ENCODE measurements at regions not wholly inside any gene's neighbourhood (a gene's known extent, or its start where the extent isn't known, plus 50 kb on each side); places are given as distances from the start of the nearest gene placed in this dataset.

DNA sequence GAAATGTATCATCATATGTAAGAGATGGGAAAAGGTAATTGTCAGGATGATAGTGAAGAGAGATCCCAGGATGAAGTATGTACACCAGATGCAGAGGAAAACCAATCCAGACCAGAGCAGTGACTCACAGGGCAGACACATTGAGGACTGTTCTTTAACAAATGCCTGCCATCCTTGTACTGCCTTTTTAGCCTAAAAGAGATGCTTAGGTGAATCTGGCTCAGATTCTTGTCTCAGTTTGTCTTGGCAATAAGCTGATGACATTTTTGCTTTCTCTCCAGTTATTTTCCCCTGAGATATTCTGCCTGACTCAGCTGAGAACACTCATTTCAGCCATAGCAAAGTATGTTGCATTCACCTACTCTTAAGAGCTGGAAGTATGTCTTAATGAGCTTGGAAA, 405.3 kb upstream of the USP15 start:
- Histone ChIP-seq H3K9ac (ENCODE audit: low read depth in 1 of 2, low read length in 2 of 2) (no peak overlapping the region), H3K27ac (ENCODE audit: low read depth in 2 of 2, low read length in 2 of 2) (no peak overlapping the region), H3K27me3 (ENCODE audit: control insufficient read depth in 2 of 2, insufficient read depth in 2 of 2, low read length in 2 of 2) (no peaks in the 10 kb centered on the region), H3K9me3 (ENCODE audit: control insufficient read depth in 2 of 2, low read length in 2 of 2) (no peaks in the 10 kb centered on the region), H3K4me1 (ENCODE audit: control insufficient read depth in 2 of 2, insufficient read depth in 2 of 2, low read length in 2 of 2) (no peaks in the 10 kb centered on the region), H3K4me3 (ENCODE audit: low read length in 2 of 2) (no peak overlapping the region), H3K36me3 (ENCODE audit: control insufficient read depth in 2 of 2, insufficient read depth in 2 of 2, low read length in 2 of 2) (no peaks in the 10 kb centered on the region)

DNA sequence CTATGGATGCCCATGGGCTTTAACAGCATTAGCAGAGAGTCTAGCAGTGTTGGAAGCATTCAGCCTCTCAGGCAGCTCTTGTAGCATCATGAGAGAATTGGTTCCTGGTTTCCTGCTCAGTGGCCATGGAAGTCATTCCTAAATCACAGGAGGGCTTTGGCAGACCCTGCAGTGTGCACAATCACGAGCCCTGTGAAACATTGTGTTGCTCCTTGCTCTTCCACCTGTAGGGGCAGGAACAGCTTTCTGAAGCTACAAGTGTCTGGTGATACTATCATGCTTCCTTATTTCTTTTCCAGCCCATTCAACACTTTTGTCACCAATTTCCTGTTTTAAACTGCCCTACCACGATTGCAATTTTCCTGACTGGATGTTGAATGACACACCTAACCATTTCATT, 402.2 kb upstream of the USP15 start:
- no peaks in the 10 kb centered on the region for H3K36me3 ChIP-seq (ENCODE audit: control insufficient read depth in 2 of 2, insufficient read depth in 2 of 2, low read length in 2 of 2)
- H3K4me3 ChIP-seq (ENCODE audit: low read length in 2 of 2), result no peak overlapping the region
- no peaks in the 10 kb centered on the region for H3K4me1 ChIP-seq (ENCODE audit: control insufficient read depth in 2 of 2, insufficient read depth in 2 of 2, low read length in 2 of 2)
- no peaks in the 10 kb centered on the region for H3K27me3 ChIP-seq (ENCODE audit: control insufficient read depth in 2 of 2, insufficient read depth in 2 of 2, low read length in 2 of 2)
- no peak overlapping the region for H3K27ac ChIP-seq (ENCODE audit: low read depth in 2 of 2, low read length in 2 of 2)
- H3K9me3 ChIP-seq (ENCODE audit: control insufficient read depth in 2 of 2, low read length in 2 of 2), result no peaks in the 10 kb centered on the region
- H3K9ac ChIP-seq (ENCODE audit: low read depth in 1 of 2, low read length in 2 of 2), result no peak overlapping the region

GRCh38 chr12:61860451-61860850, 399.8 kb upstream of the USP15 start:
- Histone ChIP-seq H3K9ac (ENCODE audit: low read depth in 1 of 2, low read length in 2 of 2) (no peak overlapping the region), H3K9me3 (ENCODE audit: control insufficient read depth in 2 of 2, low read length in 2 of 2) (no peaks in the 10 kb centered on the region), H3K27ac (ENCODE audit: low read depth in 2 of 2, low read length in 2 of 2) (no peak overlapping the region), H3K27me3 (ENCODE audit: control insufficient read depth in 2 of 2, insufficient read depth in 2 of 2, low read length in 2 of 2) (no peaks in the 10 kb centered on the region), H3K4me3 (ENCODE audit: low read length in 2 of 2) (no peak overlapping the region), H3K36me3 (ENCODE audit: control insufficient read depth in 2 of 2, insufficient read depth in 2 of 2, low read length in 2 of 2) (no peaks in the 10 kb centered on the region), H3K4me1 (ENCODE audit: control insufficient read depth in 2 of 2, insufficient read depth in 2 of 2, low read length in 2 of 2) (no peaks in the 10 kb centered on the region)

DNA sequence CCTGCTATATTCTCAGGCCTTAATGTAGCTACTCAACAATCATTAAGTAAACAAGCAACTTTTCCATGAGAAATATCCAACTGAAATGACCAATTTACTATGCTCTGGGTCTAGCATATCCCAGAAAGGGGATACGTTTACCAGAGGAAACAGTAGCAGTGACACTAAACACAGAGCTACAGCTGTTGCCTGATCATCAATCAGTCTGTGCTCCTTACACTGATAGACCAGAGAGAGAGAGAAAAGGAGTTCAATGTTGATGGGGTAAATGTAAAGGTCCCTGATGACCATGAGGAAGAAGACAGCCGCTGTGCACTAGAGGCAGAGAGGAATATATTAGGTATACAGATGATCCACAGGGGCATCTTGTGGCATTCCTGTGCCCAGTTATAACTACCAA, 397.2 kb upstream of the USP15 start:
- Histone ChIP-seq H3K36me3 (ENCODE audit: control insufficient read depth in 2 of 2, insufficient read depth in 2 of 2, low read length in 2 of 2) (no peaks in the 10 kb centered on the region), H3K9ac (ENCODE audit: low read depth in 1 of 2, low read length in 2 of 2) (no peak overlapping the region), H3K27ac (ENCODE audit: low read depth in 2 of 2, low read length in 2 of 2) (no peak overlapping the region), H3K4me1 (ENCODE audit: control insufficient read depth in 2 of 2, insufficient read depth in 2 of 2, low read length in 2 of 2) (no peaks in the 10 kb centered on the region), H3K27me3 (ENCODE audit: control insufficient read depth in 2 of 2, insufficient read depth in 2 of 2, low read length in 2 of 2) (no peaks in the 10 kb centered on the region), H3K9me3 (ENCODE audit: control insufficient read depth in 2 of 2, low read length in 2 of 2) (no peaks in the 10 kb centered on the region), H3K4me3 (ENCODE audit: low read length in 2 of 2) (no peak overlapping the region)

- H3K4me1 ChIP-seq (ENCODE audit: control insufficient read depth in 2 of 2, insufficient read depth in 2 of 2, low read length in 2 of 2), result no peaks in the 10 kb centered on the region
- no peak overlapping the region for H3K9ac ChIP-seq (ENCODE audit: low read depth in 1 of 2, low read length in 2 of 2)
- no peak overlapping the region for H3K27ac ChIP-seq (ENCODE audit: low read depth in 2 of 2, low read length in 2 of 2)
- no peaks in the 10 kb centered on the region for H3K9me3 ChIP-seq (ENCODE audit: control insufficient read depth in 2 of 2, low read length in 2 of 2)
- H3K36me3 ChIP-seq (ENCODE audit: control insufficient read depth in 2 of 2, insufficient read depth in 2 of 2, low read length in 2 of 2), result no peaks in the 10 kb centered on the region
- no peak overlapping the region for H3K4me3 ChIP-seq (ENCODE audit: low read length in 2 of 2)
- H3K27me3 ChIP-seq (ENCODE audit: control insufficient read depth in 2 of 2, insufficient read depth in 2 of 2, low read length in 2 of 2), result no peaks in the 10 kb centered on the region
These were observed 396.4 kb upstream of the USP15 start for GRCh38 chr12:61863811-61864210.

GRCh38 chr12:61869796-61870195, 390.4 kb upstream of the USP15 start:
- Histone ChIP-seq H3K27ac (ENCODE audit: low read depth in 2 of 2, low read length in 2 of 2) (no peak overlapping the region), H3K9ac (ENCODE audit: low read depth in 1 of 2, low read length in 2 of 2) (no peak overlapping the region), H3K4me1 (ENCODE audit: control insufficient read depth in 2 of 2, insufficient read depth in 2 of 2, low read length in 2 of 2) (no peaks in the 10 kb centered on the region), H3K4me3 (ENCODE audit: low read length in 2 of 2) (no peak overlapping the region), H3K9me3 (ENCODE audit: control insufficient read depth in 2 of 2, low read length in 2 of 2) (no peaks in the 10 kb centered on the region), H3K36me3 (ENCODE audit: control insufficient read depth in 2 of 2, insufficient read depth in 2 of 2, low read length in 2 of 2) (no peaks in the 10 kb centered on the region), H3K27me3 (ENCODE audit: control insufficient read depth in 2 of 2, insufficient read depth in 2 of 2, low read length in 2 of 2) (no peaks in the 10 kb centered on the region)

GRCh38 chr12:61870658-61871484, 389.3 kb upstream of the USP15 start:
- Histone ChIP-seq H3K9me3 (ENCODE audit: control insufficient read depth in 2 of 2, low read length in 2 of 2) (no peaks in the 10 kb centered on the region), H3K27me3 (ENCODE audit: control insufficient read depth in 2 of 2, insufficient read depth in 2 of 2, low read length in 2 of 2) (no peaks in the 10 kb centered on the region), H3K36me3 (ENCODE audit: control insufficient read depth in 2 of 2, insufficient read depth in 2 of 2, low read length in 2 of 2) (no peaks in the 10 kb centered on the region), H3K4me3 (ENCODE audit: low read length in 2 of 2) (no peak overlapping the region), H3K4me1 (ENCODE audit: control insufficient read depth in 2 of 2, insufficient read depth in 2 of 2, low read length in 2 of 2) (no peaks in the 10 kb centered on the region), H3K9ac (ENCODE audit: low read depth in 1 of 2, low read length in 2 of 2) (no peak overlapping the region), H3K27ac (ENCODE audit: low read depth in 2 of 2, low read length in 2 of 2) (no peak overlapping the region)

DNA sequence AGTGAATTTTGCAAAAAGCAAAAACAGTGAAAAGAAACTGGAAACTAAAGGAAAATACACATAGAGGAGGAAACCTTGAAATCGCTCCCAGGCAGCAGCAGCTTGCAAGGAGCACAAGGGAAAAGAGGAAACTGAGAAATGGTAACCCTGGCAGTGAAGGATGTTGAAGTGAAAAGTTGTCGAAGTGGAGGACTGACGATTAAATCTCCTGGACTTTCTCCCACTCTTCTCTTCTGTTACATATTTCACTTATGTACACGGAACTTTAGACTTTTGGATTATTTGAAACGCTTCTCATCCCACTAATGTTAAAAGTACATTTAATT, 388.8 kb upstream of the USP15 start:
- H3K4me3 ChIP-seq (ENCODE audit: low read length in 2 of 2), result no peak overlapping the region
- no peaks in the 10 kb centered on the region for H3K9me3 ChIP-seq (ENCODE audit: control insufficient read depth in 2 of 2, low read length in 2 of 2)
- no peak overlapping the region for H3K9ac ChIP-seq (ENCODE audit: low read depth in 1 of 2, low read length in 2 of 2)
- H3K4me1 ChIP-seq (ENCODE audit: control insufficient read depth in 2 of 2, insufficient read depth in 2 of 2, low read length in 2 of 2), result no peaks in the 10 kb centered on the region
- no peaks in the 10 kb centered on the region for H3K27me3 ChIP-seq (ENCODE audit: control insufficient read depth in 2 of 2, insufficient read depth in 2 of 2, low read length in 2 of 2)
- no peak overlapping the region for H3K27ac ChIP-seq (ENCODE audit: low read depth in 2 of 2, low read length in 2 of 2)
- H3K36me3 ChIP-seq (ENCODE audit: control insufficient read depth in 2 of 2, insufficient read depth in 2 of 2, low read length in 2 of 2), result no peaks in the 10 kb centered on the region

DNA sequence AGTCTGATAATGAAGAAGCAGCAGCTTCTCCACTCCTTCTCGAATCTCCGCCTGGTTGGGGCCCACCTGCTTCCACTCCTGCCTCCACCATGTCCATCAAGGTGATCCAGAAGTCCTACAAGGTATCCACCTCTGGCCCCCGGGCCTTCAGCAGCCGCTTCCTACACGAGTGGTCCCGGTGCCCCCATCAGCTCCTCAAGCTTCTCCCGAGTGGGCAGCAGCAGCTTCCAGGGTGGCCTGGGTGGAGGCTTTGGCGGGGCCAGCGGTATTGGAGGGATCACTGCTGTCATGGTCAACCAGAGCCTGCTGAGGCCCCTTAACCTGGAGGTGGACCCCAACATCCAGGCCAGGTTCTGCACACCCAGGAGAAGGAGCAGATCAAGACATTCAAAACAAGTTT, 381.0 kb upstream of the USP15 start:
- Histone ChIP-seq H3K4me1 (ENCODE audit: control insufficient read depth in 2 of 2, insufficient read depth in 2 of 2, low read length in 2 of 2) (no peaks in the 10 kb centered on the region), H3K27ac (ENCODE audit: low read depth in 2 of 2, low read length in 2 of 2) (no peak overlapping the region), H3K27me3 (ENCODE audit: control insufficient read depth in 2 of 2, insufficient read depth in 2 of 2, low read length in 2 of 2) (no peaks in the 10 kb centered on the region)

DNA sequence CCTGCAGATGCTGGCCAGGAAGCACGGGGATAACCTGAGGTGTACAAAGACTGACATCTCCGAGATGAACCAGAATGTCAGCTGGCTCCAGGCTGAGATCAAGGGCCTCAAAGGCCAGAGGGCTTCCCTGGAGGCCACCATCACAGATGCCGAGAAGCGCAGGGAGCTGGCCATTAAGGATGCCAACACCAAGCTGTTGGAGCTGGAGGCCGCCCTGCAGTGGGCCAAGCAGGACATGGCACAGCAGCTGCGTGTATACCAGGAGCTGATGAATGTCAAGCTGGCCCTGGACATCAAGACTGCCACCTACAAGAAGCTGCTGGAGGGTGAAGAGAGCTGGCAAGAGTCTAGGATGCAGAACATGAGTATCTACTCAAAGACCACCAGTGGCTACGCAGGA, 380.0 kb upstream of the USP15 start:
- no peak overlapping the region for H3K4me3 ChIP-seq (ENCODE audit: low read length in 2 of 2)
- H3K27ac ChIP-seq (ENCODE audit: low read depth in 2 of 2, low read length in 2 of 2), result no peak overlapping the region
- H3K36me3 ChIP-seq (ENCODE audit: control insufficient read depth in 2 of 2, insufficient read depth in 2 of 2, low read length in 2 of 2), result no peaks in the 10 kb centered on the region
- no peak overlapping the region for H3K9ac ChIP-seq (ENCODE audit: low read depth in 1 of 2, low read length in 2 of 2)
- H3K9me3 ChIP-seq (ENCODE audit: control insufficient read depth in 2 of 2, low read length in 2 of 2), result peaks cover 0 to 2% of the 10 kb centered on the region in 2 donors
- no peaks in the 10 kb centered on the region for H3K4me1 ChIP-seq (ENCODE audit: control insufficient read depth in 2 of 2, insufficient read depth in 2 of 2, low read length in 2 of 2)
- no peaks in the 10 kb centered on the region for H3K27me3 ChIP-seq (ENCODE audit: control insufficient read depth in 2 of 2, insufficient read depth in 2 of 2, low read length in 2 of 2)

More for the DNA sequence above, 381.0 kb upstream of the USP15 start:
- peaks cover 0 to 2% of the 10 kb centered on the region in 2 donors for H3K9me3 ChIP-seq (ENCODE audit: control insufficient read depth in 2 of 2, low read length in 2 of 2)
- H3K9ac ChIP-seq (ENCODE audit: low read depth in 1 of 2, low read length in 2 of 2), result no peak overlapping the region
- no peak overlapping the region for H3K4me3 ChIP-seq (ENCODE audit: low read length in 2 of 2)
- no peaks in the 10 kb centered on the region for H3K36me3 ChIP-seq (ENCODE audit: control insufficient read depth in 2 of 2, insufficient read depth in 2 of 2, low read length in 2 of 2)
